ENCODE measurements at regions not wholly inside any gene's neighbourhood (a gene's known extent, or its start where the extent isn't known, plus 50 kb on each side); places are given as distances from the start of the nearest gene placed in this dataset.

DNA sequence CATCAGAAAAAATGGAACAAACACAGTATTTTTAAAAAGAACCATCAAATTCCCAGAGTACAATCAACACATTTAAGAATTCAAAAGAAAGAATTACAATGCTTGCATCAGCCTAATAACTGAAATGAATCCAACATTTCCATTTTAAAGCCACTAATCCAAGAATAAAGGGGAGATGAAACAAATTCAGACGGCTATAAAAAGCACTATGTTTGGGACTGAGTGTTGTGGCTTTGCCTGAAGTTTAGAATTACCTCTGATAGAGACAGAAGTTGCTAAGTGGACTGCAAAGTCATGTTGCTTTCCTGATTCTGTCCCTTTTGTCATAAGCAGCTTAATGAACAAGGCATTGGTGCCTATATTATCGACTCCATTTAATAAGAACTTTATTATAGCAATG, 135.4 kb upstream of the RGMB start:
- no peak for DNase-seq
- 83% methylated on average over 2 of the region's 2 CpGs for WGBS (ENCODE audit: insufficient coverage)

GRCh38 chr5:98638701-98639100, 134.8 kb upstream of the RGMB start:
- TF ChIP-seq CTCF (IDR thresholded peaks at IDR 0.05) = no peak
- DNase-seq = no peak
- WGBS (ENCODE audit: insufficient coverage) = no CpG with 5 or more reads among the region's 1 CpG
- Histone ChIP-seq H3K27ac (ENCODE audit: low read length) (no peak overlapping the region), H3K4me1 (ENCODE audit: control insufficient read depth, insufficient read depth, low read length) (no peaks in the 10 kb centered on the region), H3K36me3 (ENCODE audit: control insufficient read depth, insufficient read depth, low read length) (no peaks in the 10 kb centered on the region), H3K27me3 (ENCODE audit: control insufficient read depth, insufficient read depth, low read length) (no peaks in the 10 kb centered on the region), H3K4me3 (ENCODE audit: low read length) (no peak overlapping the region), H3K9me3 (ENCODE audit: control insufficient read depth, insufficient read depth, low read length) (no peaks in the 10 kb centered on the region)
- no peak for ATAC-seq
- no peak overlapping the region for H3K27ac Mint-ChIP-seq
- no peaks in the 10 kb centered on the region for H3K36me3 Mint-ChIP-seq
- peaks cover 0 to 2% of the 10 kb centered on the region in 2 donors for H3K9me3 Mint-ChIP-seq
- H3K27me3 Mint-ChIP-seq (ENCODE audit: low read depth in 2 of 2) = no peaks in the 10 kb centered on the region
- no peak overlapping the region for H3K4me3 Mint-ChIP-seq
- H3K4me1 Mint-ChIP-seq = no peaks in the 10 kb centered on the region
- intact Hi-C loops (cut with micrococcal nuclease) = no loop called here

More for the DNA sequence above, 135.4 kb upstream of the RGMB start:
- Histone ChIP-seq H3K27ac (ENCODE audit: low read length) (no peak overlapping the region), H3K27me3 (ENCODE audit: control insufficient read depth, insufficient read depth, low read length) (no peaks in the 10 kb centered on the region), H3K9me3 (ENCODE audit: control insufficient read depth, insufficient read depth, low read length) (no peaks in the 10 kb centered on the region), H3K4me1 (ENCODE audit: control insufficient read depth, insufficient read depth, low read length) (no peaks in the 10 kb centered on the region), H3K36me3 (ENCODE audit: control insufficient read depth, insufficient read depth, low read length) (no peaks in the 10 kb centered on the region), H3K4me3 (ENCODE audit: low read length) (no peak overlapping the region)
- no peak overlapping the region for H3K27ac Mint-ChIP-seq
- ATAC-seq = no peak
- no peak overlapping the region for H3K4me3 Mint-ChIP-seq
- H3K36me3 Mint-ChIP-seq = no peaks in the 10 kb centered on the region
- no peaks in the 10 kb centered on the region for H3K27me3 Mint-ChIP-seq (ENCODE audit: low read depth in 2 of 2)
- TF ChIP-seq CTCF (IDR thresholded peaks at IDR 0.05) = no peak
- no peaks in the 10 kb centered on the region for H3K4me1 Mint-ChIP-seq
- intact Hi-C loops (cut with micrococcal nuclease) = no loop called here
- peaks cover 0 to 4% of the 10 kb centered on the region in 2 donors for H3K9me3 Mint-ChIP-seq

- no peaks in the 10 kb centered on the region for H3K36me3 Mint-ChIP-seq
- intact Hi-C loops (cut with micrococcal nuclease) = no loop called here
- 77% methylated on average over 2 of the region's 2 CpGs for WGBS (ENCODE audit: insufficient coverage)
- DNase-seq (no peak), ATAC-seq (no peak)
- TF ChIP-seq CTCF (IDR thresholded peaks at IDR 0.05) = no peak
- H3K4me1 Mint-ChIP-seq = no peaks in the 10 kb centered on the region
- no peaks in the 10 kb centered on the region for H3K27me3 Mint-ChIP-seq (ENCODE audit: low read depth in 2 of 2)
- Histone ChIP-seq H3K4me1 (ENCODE audit: control insufficient read depth, insufficient read depth, low read length) (no peaks in the 10 kb centered on the region), H3K27me3 (ENCODE audit: control insufficient read depth, insufficient read depth, low read length) (no peaks in the 10 kb centered on the region), H3K27ac (ENCODE audit: low read length) (no peak overlapping the region), H3K9me3 (ENCODE audit: control insufficient read depth, insufficient read depth, low read length) (no peaks in the 10 kb centered on the region), H3K36me3 (ENCODE audit: control insufficient read depth, insufficient read depth, low read length) (no peaks in the 10 kb centered on the region), H3K4me3 (ENCODE audit: low read length) (no peak overlapping the region)
- H3K27ac Mint-ChIP-seq = no peak overlapping the region
- peaks cover 0 to 2% of the 10 kb centered on the region in 2 donors for H3K9me3 Mint-ChIP-seq
- no peak overlapping the region for H3K4me3 Mint-ChIP-seq
Measured at GRCh38 chr5:98639274-98639673, 134.2 kb upstream of the RGMB start.

DNA sequence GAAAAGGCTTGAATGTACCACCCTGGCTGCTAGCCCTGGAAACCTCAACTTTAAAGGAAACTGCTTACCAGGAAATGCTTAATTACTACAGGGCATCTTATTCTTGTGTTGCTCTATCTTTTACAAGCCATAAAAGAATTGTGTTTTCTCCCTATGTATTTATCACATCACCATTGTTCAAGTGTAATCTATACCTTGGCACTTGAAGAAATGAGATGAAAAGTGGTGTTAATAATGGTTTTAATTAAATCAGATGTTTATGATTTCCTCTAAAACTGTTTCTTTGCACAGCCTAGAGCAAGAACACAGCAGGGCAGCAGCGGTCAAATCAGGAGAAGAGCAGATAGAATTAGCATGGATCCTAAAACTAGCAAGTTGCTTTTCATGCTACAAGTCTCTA, 131.8 kb upstream of the RGMB start:
- Mint-ChIP-seq H3K9me3 (peaks cover 0 to 7% of the 10 kb centered on the region in 2 donors), H3K36me3 (no peaks in the 10 kb centered on the region), H3K27ac (no peak overlapping the region), H3K27me3 (ENCODE audit: low read depth in 2 of 2) (no peaks in the 10 kb centered on the region), H3K4me3 (no peak overlapping the region), H3K4me1 (no peaks in the 10 kb centered on the region)
- no peak for TF ChIP-seq CTCF (IDR thresholded peaks at IDR 0.05)
- H3K27ac ChIP-seq (ENCODE audit: low read length) = no peak overlapping the region
- no peaks in the 10 kb centered on the region for H3K27me3 ChIP-seq (ENCODE audit: control insufficient read depth, insufficient read depth, low read length)
- H3K4me3 ChIP-seq (ENCODE audit: low read length) = no peak overlapping the region
- no peaks in the 10 kb centered on the region for H3K9me3 ChIP-seq (ENCODE audit: control insufficient read depth, insufficient read depth, low read length)
- no peak for DNase-seq
- no peaks in the 10 kb centered on the region for H3K4me1 ChIP-seq (ENCODE audit: control insufficient read depth, insufficient read depth, low read length)
- no peaks in the 10 kb centered on the region for H3K36me3 ChIP-seq (ENCODE audit: control insufficient read depth, insufficient read depth, low read length)
- WGBS (ENCODE audit: insufficient coverage) = 76% methylated on average over 1 of the region's 1 CpG
- intact Hi-C loops (cut with micrococcal nuclease) = no loop called here
- ATAC-seq = no peak
